ENCODE measurements at regions not wholly inside any gene's neighbourhood (a gene's known extent, or its start where the extent isn't known, plus 50 kb on each side); places are given as distances from the start of the nearest gene placed in this dataset.

DNA sequence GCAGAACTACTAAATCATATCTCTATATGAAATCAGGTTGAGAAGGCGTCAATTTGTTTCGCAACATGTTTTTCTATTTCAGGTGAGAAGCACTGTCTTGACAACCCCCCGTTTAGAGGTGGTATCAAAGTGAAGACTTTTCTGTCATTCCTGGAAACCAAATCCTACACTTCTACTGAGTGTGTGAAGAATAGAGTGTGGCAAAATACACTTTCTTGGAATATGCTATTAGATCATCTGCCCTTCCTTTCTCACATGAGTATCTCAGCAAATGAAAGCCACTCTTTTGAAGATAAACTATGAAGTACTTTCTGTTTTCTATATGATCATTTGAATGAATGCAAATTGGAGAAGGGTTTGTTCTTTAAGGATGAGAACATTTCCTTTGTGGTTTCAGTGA is 174.0 kb upstream of the FMR1 start:
- no peak overlapping the region for H3K27ac ChIP-seq
- H3K9me3 ChIP-seq = no peaks in the 10 kb centered on the region
- H3K36me3 ChIP-seq = no peaks in the 10 kb centered on the region
- H3K27me3 ChIP-seq = no peaks in the 10 kb centered on the region
- no peaks in the 10 kb centered on the region for H3K4me1 ChIP-seq
- TF ChIP-seq, protein P1, sequence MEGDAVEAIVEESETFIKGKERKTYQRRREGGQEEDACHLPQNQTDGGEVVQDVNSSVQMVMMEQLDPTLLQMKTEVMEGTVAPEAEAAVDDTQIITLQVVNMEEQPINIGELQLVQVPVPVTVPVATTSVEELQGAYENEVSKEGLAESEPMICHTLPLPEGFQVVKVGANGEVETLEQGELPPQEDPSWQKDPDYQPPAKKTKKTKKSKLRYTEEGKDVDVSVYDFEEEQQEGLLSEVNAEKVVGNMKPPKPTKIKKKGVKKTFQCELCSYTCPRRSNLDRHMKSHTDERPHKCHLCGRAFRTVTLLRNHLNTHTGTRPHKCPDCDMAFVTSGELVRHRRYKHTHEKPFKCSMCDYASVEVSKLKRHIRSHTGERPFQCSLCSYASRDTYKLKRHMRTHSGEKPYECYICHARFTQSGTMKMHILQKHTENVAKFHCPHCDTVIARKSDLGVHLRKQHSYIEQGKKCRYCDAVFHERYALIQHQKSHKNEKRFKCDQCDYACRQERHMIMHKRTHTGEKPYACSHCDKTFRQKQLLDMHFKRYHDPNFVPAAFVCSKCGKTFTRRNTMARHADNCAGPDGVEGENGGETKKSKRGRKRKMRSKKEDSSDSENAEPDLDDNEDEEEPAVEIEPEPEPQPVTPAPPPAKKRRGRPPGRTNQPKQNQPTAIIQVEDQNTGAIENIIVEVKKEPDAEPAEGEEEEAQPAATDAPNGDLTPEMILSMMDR (IDR thresholded peaks at IDR 0.05) = no peak
- DNase-seq (ENCODE audit: low spot score) = no peak
- H3K4me3 ChIP-seq = no peak overlapping the region

DNA sequence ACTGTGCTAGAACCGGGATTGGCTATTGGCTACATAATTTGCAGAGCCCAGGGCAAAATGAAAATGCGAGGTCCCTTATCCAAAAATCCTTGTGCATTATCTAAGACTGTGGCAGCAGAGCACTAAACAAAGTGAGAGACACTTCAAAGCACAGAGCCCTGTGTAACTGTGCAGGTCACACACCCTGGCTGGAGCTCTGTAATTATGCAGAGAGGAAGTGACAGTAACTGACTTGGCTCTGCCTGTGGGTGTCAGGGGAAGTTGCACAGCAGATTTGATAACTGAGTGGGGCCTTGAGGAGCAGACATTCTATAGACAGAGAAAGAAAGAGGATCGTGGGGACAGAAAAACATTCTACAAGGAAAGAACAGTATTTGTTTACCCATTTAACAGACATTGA is 173.5 kb upstream of the FMR1 start:
- no peak overlapping the region for H3K4me3 ChIP-seq
- no peaks in the 10 kb centered on the region for H3K36me3 ChIP-seq
- H3K27ac ChIP-seq = no peak overlapping the region
- H3K27me3 ChIP-seq = no peaks in the 10 kb centered on the region
- no peak for DNase-seq (ENCODE audit: low spot score)
- H3K9me3 ChIP-seq = no peaks in the 10 kb centered on the region
- TF ChIP-seq, protein P1 (IDR thresholded peaks at IDR 0.05) = no peak
- no peaks in the 10 kb centered on the region for H3K4me1 ChIP-seq

DNA sequence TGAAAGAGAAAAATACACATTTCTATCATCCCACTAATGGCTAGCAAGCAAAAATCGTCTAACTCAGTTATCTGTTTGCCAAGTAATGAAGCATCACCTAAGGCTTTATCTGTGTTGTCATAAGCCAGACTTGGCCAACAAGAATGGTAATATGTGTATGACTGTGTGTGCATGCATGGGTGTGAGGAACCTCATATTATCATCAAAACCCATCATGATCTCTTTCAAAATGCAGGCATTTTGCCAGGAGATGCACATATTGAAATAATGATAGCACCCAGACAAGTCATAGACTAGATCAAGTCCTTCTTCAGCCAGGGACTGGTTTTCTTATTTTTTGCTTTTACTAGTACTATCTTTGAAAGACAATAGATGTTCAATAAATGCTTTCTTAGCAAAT is 172.5 kb upstream of the FMR1 start:
- no peaks in the 10 kb centered on the region for H3K9me3 ChIP-seq
- no peaks in the 10 kb centered on the region for H3K4me1 ChIP-seq
- no peak overlapping the region for H3K4me3 ChIP-seq
- DNase-seq (ENCODE audit: low spot score) = no peak
- H3K27ac ChIP-seq = no peak overlapping the region
- H3K36me3 ChIP-seq = no peaks in the 10 kb centered on the region
- TF ChIP-seq, protein P1 (IDR thresholded peaks at IDR 0.05) = no peak
- no peaks in the 10 kb centered on the region for H3K27me3 ChIP-seq

DNA sequence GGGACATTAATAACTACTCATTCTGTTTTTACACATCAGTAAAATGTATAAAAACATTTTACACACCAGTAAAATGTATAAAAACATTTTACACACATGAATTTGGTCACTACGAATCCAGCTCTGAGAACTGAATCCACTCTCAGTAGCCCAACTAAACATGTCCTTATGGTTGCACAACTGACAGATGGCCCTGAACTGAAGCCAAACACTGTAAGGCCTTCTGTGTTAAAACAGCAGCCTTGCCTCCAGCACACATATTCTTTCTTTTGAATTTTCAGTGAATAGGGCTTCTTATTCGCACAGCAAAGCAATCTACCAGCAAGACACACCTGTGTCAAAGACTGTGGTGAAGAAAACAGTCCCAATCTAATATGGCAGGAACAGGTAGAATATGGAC is 169.9 kb upstream of the FMR1 start:
- Histone ChIP-seq H3K9me3 (no peaks in the 10 kb centered on the region), H3K4me1 (no peaks in the 10 kb centered on the region), H3K27ac (no peak overlapping the region), H3K4me3 (no peak overlapping the region), H3K27me3 (no peaks in the 10 kb centered on the region), H3K36me3 (no peaks in the 10 kb centered on the region)
- TF ChIP-seq, protein P1 (IDR thresholded peaks at IDR 0.05) = no peak
- DNase-seq (ENCODE audit: low spot score) = no peak

DNA sequence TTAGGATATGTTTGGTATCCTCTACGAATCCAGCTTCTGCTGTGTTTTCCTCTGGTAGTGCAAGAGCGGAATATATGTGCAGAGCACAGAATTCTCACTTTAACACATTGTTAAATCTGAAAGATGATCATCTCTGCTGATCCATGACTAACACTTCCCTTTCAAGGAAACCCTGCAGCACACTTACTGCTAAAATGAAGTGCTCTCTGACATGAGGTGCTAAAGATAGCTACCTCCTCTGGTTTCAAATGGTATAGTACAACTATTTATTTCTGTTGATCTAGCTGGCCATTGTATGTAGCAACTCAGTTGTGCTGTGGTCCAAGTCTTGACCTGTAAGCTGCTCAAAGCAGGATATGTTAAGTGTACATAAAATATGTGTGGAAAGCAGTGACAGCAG is 162.4 kb upstream of the FMR1 start:
- Histone ChIP-seq H3K27ac (no peak overlapping the region), H3K4me1 (no peaks in the 10 kb centered on the region), H3K9me3 (no peaks in the 10 kb centered on the region), H3K27me3 (no peaks in the 10 kb centered on the region), H3K36me3 (no peaks in the 10 kb centered on the region), H3K4me3 (no peak overlapping the region)
- TF ChIP-seq, protein P1 (IDR thresholded peaks at IDR 0.05) = no peak
- no peak for DNase-seq (ENCODE audit: low spot score)

DNA sequence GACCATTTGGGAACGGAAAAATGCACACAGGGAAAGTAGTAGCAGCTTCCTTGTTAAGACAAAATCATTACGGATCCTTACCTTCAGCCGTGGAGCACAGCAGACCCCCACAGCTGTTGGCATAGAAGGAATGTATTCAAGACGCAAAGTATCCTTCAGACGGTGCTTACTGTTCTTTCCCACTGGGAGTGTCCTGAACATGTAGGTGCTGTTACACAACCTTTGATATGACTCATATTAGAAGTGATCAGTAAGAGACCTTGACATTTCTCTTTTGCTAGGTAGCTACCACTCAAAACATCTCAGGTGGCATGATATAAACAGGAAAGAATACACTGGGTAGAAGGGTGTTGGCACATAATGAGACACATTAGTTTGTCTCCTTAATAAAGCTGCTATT is 154.0 kb upstream of the FMR1 start:
- TF ChIP-seq, protein P1 (IDR thresholded peaks at IDR 0.05) = no peak
- DNase-seq (ENCODE audit: low spot score) = no peak
- Histone ChIP-seq H3K9me3 (no peaks in the 10 kb centered on the region), H3K27ac (no peak overlapping the region), H3K4me1 (no peaks in the 10 kb centered on the region), H3K4me3 (no peak overlapping the region), H3K27me3 (no peaks in the 10 kb centered on the region), H3K36me3 (no peaks in the 10 kb centered on the region)
